Left colon (tissue), 2 donors: ENCODE measurements at regions not wholly inside any gene's neighbourhood (a gene's known extent, or its start where the extent isn't known, plus 50 kb on each side); places are given as distances from the start of the nearest gene placed in this dataset.
A peak's percentile ranks its signal among the peaks of the same experiment; 100 is the strongest.

Experiments used
- ATAC-seq: fragments of 200-7000 bp; cut with Tn5 transposase; one replicate; pipeline ENCODE4 v1.9.1; 2020; ENCODE audit warnings: mild to moderate bottlenecking, moderate library complexity
- DNase-seq, 2 donors: peaks; one replicate each; pipeline ENCODE4 v3.0.0-alpha.2; 2020
- intact Hi-C, 2 donors: fragments of 100-400 bp; cut with DNase I in 1 of 2; cut with micrococcal nuclease in 1 of 2; formaldehyde crosslinking; loops; one replicate each; pipeline versions ENCODE4 v1.11.2 to v1.14.0; 2022; cut with DNase I, micrococcal nuclease
- donor health status: DM: no; HTN: no; CAD: no.
- donor health status: DM: yes; HTN: yes; CAD: no.

DNA sequence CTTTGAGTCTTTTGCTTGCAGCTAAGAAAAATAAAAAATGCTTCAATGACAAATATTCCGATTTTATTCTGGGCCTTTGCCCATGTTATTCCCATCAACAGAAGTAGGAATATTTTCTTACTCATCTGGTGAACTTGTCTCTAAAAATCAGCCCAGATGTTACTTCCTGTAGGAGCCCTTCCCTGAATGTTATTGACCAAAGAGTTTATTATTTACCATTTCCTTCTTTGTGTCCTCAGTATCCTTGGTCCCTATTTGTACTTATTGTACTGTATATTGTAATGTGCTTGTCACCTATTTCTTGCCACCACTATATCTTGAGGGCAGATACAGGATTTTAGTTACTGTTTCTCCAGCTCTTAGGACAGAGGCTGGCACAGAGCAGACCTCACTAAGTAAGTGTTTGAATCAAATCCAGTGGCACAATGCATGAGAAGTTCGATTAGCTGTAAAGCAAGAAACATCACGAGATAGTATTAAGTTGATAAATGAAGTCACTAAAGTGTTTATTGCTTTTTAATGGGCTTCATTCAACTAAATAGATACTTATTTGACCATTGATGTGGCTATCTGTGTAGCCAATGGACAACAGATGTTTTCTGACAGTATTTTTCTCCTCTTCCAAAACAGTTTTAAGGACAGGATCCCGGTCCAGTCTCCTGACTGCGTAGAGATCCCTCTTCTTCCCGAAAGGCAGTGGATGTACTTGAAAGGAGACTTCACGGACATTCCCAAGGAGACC is 109.1 kb downstream of the DDX1 start:
- intact Hi-C loops, result no loop called here
- peak; percentile 86 for ATAC-seq

DNA sequence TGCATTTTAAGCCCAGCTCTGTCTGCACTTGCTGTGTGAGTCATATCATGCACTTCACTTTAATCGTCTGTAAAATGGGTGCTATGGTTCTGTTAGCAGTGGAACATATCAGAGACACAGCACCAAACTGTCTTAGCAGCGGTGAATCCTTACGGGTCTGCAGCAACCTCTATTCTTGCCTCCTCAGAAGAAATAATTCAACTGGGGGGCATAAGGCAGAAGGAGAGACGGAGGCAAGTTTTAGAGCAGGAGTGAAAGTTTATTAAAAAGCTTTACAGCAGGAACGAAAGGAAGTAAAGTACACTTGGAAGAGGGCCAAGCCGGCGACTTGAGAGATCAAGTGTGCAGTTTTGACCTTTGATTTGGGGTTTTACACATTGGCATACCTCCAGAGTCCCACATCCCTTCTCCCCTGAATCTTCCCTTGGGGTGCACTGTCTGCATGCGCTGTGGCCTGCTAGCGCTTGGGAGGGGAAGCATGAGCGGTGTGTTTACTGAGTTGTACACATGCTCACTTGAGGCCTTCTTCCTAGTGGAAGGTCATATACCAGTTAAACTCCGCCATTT is 109.8 kb downstream of the DDX1 start:
- ATAC-seq (peak; percentile 69), DNase-seq (peak; percentile 50 to 66)
- intact Hi-C loops, result no loop called here

More for the DNA sequence above, 109.1 kb downstream of the DDX1 start:
- no peak for DNase-seq

DNA sequence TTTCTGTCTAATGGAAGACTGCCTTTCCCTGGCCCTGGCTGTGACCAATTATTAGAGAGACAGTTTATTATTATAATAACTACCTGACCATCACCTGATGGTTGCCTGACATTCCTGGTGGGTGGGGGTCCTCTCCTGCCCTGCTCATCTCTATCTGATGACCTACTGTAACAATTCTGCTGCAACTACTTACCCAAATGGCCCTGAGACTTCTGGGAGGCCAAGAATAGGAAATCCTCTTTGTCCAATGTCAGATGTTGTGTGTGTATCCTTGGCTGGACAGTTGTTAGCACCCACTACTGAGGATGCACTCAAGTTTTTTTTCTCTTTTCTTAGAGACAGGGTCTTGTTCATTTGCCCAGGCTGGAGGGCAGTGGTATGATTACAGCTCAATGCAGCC is 110.3 kb downstream of the DDX1 start:
- ATAC-seq (no peak), DNase-seq (no peak)
- intact Hi-C loops, result no loop called here

DNA sequence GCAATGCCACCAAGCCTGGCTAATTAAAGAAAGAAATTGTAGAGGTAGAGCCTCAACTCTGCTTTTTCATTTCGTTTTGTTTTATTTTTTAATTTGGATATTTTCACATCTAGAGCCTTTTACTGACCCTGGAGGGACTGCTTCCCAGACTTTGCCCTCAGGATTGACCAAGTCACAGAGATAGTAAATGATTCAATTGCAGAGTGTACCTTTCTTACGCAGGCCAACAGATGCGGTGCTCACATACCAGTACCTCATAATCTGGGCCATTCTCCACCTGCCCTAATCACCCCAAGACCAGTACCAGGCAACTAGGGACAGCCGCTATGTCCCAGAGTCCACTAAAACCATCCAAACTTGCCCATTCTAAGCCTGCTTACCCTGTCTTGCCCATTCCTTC is 110.8 kb downstream of the DDX1 start:
- no peak for ATAC-seq
- intact Hi-C loops, result no loop called here

DNA sequence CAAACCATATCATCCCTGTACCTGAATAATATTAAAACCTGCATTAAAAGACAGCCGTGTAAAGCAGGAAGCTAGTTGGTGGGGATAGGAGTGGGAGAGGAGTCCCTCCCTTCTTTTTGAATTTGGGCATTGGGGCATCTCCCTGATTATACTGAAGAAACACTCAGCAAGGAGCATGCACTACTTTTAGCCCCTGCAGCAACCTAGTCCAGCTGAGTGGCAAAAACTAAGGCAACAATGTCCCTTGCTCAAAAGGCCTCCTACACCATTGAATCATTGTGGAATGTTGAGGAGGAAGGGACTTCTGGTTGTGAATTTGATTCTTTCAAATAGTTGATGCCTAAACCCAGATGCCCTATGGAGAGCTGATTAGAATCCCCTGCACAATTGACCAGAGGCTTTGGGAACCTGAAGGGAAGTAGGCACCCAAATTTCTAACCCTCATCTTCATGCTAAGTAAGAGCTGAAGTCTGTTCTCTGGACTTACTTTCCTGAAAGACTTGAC is 111.7 kb downstream of the DDX1 start:
- no peak for DNase-seq
- ATAC-seq, result no peak
- intact Hi-C loops, result no loop called here

More for the DNA sequence above, 110.8 kb downstream of the DDX1 start:
- no peak for DNase-seq

DNA sequence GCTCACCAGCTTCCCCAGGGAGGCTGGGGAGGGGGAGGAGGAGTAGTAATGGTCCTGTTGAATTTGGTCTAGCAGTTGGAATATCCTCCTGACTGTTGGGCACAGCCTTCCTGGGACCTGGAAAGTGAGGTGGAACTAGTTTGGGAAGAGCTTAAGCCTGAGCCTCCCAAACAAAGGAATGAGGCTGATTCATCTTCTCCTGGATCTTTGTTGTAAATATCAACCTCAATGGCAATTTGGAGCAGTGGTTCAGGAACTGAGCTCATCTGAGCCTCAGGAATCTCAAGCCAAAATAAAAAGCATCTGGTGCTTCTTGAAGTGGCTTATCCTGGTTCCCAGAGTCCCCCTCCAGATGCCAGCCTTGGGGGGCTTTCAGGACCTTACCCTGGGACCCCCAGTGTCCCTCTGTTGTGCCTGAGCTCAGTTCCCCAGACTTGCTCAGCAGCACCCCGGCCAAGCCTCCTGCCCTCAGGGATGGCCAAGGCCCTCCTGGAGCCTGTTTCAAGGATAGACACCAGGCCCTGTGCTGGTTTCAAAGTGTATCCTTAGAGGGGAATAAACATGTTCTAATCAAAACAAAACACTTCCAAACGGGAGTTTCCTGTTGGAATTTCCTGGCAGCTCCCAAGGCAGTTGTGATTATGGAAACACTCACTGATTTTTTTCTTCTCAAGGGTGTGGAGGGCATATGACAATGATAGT is 112.6 kb downstream of the DDX1 start:
- DNase-seq, result no peak
- ATAC-seq, result no peak

DNA sequence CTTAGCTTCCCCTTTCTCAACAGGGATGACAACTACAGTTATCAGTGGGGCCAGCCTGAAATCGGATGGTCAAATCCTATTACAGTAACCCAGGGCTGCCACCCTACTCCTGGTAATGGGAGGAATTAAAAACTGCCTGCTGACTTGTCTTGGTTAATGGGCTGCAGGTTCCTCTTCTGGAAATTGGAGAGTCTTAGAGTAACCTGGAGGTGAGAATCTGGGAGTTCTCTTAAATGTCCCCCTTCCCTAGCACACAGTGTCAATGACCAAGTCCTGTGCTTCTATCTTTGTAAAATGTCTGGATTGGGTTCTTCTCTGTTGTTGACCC is 113.1 kb downstream of the DDX1 start:
- ATAC-seq (no peak), DNase-seq (no peak)
- intact Hi-C loops, result no loop called here

More for the DNA sequence above, 112.6 kb downstream of the DDX1 start:
- intact Hi-C loops, result no loop called here

DNA sequence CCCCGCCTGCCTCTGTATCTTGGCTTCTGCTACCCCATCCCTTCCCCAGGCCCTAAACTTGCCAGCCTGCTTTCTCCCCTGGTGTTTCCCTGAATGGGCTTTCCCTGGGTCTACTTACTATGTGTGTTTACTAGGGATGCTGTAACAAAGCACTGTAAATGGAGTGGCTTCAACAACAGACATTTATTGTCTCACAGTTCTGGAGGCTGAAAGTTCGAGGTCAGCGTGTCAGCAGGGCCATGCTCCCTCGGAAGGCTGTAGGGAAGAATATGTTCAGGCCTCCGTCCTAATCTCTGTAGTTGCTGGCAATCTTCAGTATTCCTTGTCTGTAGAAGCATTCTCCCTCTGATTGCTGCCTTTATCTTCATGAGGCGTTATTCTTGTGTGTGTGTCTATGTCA is 113.6 kb downstream of the DDX1 start:
- no peak for DNase-seq
- intact Hi-C loops, result no loop called here

DNA sequence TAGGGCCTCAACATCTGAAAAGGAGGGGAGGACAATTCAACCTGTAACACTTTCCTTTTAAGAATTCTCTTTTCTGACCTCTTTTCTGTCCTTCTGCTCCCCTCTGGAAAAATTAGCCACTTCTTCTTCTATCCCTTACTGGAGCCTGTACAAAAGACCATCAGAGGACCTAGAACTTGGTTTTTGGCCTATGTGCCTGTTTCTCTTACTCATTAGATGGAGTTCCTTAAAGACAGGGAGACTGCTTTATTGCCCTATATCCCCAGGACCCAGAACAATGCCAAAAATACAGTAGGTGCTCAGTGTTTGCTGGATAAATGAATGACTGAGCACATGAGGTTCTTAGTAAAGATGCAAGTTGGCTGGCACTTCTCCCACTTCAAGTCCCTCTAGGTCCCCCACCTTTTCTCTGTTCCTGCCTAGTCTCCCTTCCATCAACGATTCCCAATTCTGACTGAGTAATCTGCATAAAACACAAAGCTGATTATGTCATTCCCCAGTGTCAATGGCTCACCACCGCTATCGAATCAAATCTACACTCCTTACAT is 114.2 kb downstream of the DDX1 start:
- intact Hi-C loops, result no loop called here
- ATAC-seq (no peak), DNase-seq (no peak)

More for the DNA sequence above, 113.6 kb downstream of the DDX1 start:
- no peak for ATAC-seq

DNA sequence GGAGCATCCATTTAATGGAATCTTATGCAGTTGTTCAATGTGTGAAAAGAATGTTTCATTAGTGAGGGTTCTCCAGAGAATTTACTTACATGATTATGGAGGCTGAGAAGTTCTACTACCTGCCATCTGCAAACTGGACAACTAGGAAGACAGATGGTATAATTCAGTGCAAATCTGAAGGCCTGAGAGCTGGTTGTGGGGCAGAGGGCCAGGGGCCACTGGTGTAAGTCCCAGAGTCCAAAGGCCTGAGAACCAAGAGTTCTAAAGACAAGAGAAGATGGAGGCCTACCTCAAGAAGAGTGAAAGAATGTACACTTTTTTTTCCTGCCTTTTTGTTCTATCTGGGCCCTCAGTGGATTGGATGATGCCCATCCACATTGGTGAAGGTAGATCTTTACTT is 114.8 kb downstream of the DDX1 start:
- intact Hi-C loops, result no loop called here
- ATAC-seq (no peak), DNase-seq (no peak)

DNA sequence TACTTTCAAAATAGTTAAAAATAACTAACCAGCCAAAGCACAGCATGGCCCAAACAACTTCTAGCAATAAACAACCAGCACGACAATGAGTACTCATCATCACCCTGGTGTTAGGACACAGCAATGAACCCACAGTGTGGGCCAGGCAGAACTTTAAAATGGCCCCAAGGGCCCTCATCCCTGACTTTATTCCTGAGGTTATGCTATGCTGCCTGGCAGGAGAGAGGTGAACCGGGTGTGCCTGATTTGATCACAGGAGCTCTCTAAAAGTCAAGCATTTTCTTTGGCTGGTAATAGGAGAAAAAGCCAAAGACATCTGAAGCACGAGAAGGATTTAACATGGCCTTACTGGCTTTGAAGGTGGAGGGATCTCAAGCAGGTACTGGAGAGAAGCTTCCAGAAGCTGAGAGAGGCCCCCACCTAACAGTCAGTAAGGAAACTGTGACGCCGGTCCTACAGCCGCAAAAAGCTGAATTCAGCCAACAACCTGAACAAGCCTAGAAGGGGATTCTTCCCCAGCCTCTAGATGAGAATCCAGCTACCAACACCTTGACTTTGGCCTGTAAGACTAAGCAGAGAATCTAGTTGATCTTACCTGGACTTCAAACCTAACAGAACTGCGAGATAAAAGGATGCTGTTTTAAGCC is 115.4 kb downstream of the DDX1 start:
- DNase-seq (no peak), ATAC-seq (no peak)
- intact Hi-C loops, result no loop called here

DNA sequence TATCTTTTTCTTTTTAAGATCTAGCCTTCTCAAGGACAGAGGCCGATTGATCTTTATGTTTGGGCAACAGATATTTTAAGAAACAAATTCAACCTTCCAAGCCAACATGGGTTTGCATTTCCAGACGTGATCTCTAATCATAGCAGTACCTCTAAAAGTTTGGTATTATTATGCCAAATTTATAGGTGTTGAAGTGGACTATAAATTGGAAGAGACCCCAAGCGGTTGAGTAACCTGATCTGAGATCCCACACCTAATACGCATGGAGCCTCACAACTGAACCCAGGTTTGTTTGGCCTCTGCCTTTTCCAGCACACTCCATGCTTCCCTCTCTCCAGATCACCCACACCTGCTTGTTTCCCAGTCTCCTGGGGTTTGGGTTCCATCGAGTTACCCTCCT is 116.5 kb downstream of the DDX1 start:
- intact Hi-C loops, result no loop called here
- DNase-seq (no peak), ATAC-seq (no peak)

DNA sequence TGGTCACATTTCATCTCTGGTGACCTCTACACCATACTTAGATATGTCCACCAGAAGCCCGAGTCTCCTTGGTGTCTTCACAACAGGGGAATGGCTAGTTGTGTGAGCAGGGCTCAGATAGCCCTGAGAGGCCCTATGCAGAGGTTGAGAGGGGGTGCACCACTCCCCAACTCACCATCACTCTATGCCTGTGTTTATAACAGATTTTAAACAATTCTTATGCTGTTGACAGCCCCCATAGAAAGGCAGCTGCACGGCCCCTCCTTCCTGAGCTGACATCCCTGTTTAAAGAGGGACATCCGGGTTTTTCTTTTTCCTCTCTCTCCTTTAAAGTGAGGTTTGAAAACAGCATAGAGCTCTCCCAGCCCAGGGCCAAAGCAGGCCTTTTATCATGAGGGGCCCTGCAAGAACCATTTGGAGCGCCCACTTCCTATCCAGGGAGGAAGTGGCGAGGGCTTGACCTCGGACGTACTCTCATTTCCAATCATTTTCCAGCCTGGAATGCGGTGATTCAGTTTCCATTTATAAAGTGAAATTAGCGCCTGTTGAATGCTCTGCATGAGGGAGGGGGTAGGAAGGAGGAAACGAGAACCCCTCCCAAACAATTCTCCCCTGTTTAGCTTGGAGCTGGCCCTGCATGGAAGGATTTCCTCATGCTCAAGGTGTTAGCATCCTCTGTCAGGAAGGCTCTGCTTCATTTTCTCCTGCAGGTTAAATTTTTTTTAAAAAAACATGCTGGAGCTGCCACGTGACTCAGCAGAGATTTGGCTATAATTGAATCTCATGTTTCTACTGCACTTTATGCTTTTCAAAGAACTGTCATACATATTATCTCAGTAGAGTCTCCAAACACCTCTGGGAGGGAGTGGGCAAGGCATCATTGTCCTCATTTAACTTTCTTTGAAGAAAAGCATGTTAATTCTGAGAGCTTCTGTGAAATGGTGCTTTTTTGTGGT is 117.5 kb downstream of the DDX1 start:
- intact Hi-C loops, result no loop called here
- DNase-seq (no peak), ATAC-seq (no peak)

DNA sequence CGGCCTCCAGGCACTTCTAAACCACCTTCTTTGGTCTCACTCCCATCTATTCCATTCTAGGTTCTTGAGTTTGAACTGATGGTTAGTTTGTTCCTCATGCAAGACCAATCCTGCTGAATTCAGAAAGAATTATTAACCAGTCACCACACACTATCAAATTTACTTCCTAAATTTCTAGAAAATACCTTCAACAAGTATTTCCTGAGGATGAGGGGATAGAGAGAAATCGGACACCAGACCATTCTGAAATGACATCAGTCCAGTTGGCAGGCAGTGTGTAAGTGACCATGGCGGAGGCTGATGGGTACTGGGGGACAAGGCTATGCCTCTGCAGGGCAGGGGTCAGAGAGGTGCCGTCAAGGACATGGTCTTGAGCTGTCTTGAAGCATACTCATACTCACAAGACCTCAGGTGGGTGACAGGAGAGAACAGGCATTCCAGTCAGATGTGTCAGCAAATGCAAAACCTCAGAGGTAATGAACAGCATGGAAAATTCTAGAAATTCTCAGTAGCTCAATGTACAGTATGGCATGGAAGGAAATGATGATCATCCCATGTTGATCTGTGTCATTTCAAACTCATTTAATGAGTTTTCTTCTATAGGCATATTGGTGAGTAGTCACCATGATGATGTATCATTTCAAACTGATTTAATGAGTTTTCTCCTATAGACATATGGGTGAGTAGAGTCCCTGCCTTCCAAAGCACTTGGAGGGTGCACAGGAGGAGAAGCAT is 119.6 kb downstream of the DDX1 start:
- no peak for ATAC-seq
- DNase-seq, result no peak
- intact Hi-C loops, result no loop called here

DNA sequence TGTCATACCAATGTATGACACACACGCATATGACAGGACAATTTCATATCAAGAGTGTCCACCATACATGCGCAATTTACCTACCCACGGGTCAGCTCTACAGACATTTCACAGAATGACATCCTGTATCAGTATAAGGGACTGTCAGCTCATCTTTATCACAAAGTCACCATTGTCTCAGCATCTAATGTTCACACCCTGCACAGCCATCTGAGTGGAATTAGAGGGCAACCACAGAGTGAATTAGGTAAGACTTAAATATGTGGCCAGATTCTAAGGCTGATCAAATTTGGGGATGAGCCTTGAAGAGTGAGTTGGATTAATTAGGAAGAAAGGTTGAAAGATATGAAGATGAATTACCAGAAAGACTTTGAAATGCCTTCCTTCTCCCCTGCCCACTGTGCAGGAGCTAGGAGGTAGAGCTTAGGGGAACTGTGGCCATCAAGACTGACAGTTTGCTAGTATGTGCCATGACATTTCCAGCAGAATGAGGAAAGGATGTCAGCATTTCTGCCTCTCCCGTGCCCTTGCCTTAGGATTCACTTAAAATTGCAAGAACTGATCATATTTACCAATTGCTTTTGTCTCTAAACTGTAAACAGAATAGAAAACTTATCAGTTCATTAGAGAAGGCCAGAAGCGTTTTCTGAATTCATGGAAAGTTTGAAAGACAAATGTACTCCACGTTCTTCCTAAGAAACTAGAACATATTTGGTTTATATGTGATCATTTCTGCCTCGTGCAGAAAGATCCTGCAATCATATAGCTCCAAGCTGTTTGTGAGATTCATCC is 121.1 kb downstream of the DDX1 start:
- DNase-seq (no peak), ATAC-seq (no peak)
- intact Hi-C loops, result no loop called here

DNA sequence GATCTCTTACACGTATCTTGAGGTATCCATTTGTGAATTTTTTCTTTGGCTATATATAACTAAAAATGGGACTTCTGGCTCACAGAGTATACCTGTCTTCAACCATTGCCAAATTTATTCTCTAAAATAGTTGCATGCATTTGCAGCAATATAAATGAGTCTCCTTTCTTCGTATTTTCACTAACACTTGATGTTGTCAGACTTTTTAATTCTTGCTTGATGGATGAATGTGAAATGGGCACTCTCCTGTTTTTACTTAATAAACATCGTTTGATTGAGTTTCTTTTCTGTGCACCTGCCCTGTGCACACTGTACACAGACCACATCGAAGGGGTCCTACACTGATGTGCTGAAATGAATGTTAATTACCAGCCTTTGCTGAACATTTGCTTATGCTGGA is 121.8 kb downstream of the DDX1 start:
- intact Hi-C loops, result no loop called here
- ATAC-seq (no peak), DNase-seq (no peak)

DNA sequence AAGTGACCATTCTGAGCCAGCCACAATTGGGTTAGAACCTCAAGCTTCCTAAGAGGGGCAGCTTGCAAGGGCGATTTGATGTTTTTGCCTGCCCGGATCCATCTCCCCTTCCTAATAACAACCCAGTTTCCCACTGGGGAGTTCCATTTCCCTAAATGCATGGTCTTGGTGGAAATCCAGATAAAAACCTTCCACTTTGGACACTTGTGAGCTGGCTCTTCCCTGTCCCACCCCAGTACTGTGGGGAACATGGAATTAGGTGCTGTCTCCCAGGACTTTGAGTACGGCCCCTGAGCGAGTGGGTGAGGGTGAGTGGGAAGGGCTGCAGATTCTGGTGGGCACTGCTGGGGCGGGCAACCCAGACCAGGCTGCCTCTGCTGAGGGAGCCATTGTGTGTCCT is 122.3 kb downstream of the DDX1 start:
- DNase-seq (no peak), ATAC-seq (no peak)
- intact Hi-C loops, result no loop called here
